Cardiac muscle cell (in vitro differentiated cells and primary cell): ENCODE measurements at regions not wholly inside any gene's neighbourhood (a gene's known extent, or its start where the extent isn't known, plus 50 kb on each side); places are given as distances from the start of the nearest gene placed in this dataset.

Experiments used
- DNase-seq, 2 donors: peaks; one replicate each; pipeline versions ENCODE4 v3.0.0 to v3.0.0-alpha.2; 2010 to 2017; ENCODE audit warnings: low read depth in 1 of 2, low spot score in 1 of 2
- H3K27ac ChIP-seq: fragments of 200-600 bp; sonication (generic); 2 replicates; pipeline ENCODE4 v1.5.1; 2016
- H3K27me3 ChIP-seq: fragments of 200-600 bp; sonication (generic); 2 replicates; pipeline ENCODE4 v1.6.0; 2016; ENCODE audit warnings: control low read depth
- H3K36me3 ChIP-seq: fragments of 200-600 bp; sonication (generic); 2 replicates; pipeline ENCODE4 v1.5.1; 2016; ENCODE audit warnings: control low read depth
- H3K4me1 ChIP-seq: fragments of 200-600 bp; sonication (generic); 2 replicates; pipeline ENCODE4 v1.8.1; 2017; ENCODE audit warnings: low read depth, mild to moderate bottlenecking, mixed run types
- H3K4me3 ChIP-seq: fragments of 200-600 bp; sonication (generic); 2 replicates; pipeline ENCODE4 v1.5.1; 2016; ENCODE audit warnings: mild to moderate bottlenecking
- H3K9me3 ChIP-seq: fragments of 200-600 bp; sonication (generic); 2 replicates; pipeline ENCODE4 v1.5.1; 2017; ENCODE audit warnings: low read depth, mild to moderate bottlenecking, control low read depth
- TF ChIP-seq, protein P1 (sequence below): IDR thresholded peaks from 2 replicates; pipeline ENCODE4 v1.5.1; 2012; ENCODE audit warnings: low read depth, mild to moderate bottlenecking, low read length

GRCh38 chr1:164921493-164921892 lies 362.5 kb downstream of the PBX1 start:
- H3K27ac ChIP-seq: no peak overlapping the region
- no peak overlapping the region for H3K4me3 ChIP-seq
- H3K4me1 ChIP-seq: peaks cover 33% of the 10 kb centered on the region
- no peak for DNase-seq
- no peaks in the 10 kb centered on the region for H3K27me3 ChIP-seq
- H3K9me3 ChIP-seq: no peaks in the 10 kb centered on the region
- TF ChIP-seq, protein P1, sequence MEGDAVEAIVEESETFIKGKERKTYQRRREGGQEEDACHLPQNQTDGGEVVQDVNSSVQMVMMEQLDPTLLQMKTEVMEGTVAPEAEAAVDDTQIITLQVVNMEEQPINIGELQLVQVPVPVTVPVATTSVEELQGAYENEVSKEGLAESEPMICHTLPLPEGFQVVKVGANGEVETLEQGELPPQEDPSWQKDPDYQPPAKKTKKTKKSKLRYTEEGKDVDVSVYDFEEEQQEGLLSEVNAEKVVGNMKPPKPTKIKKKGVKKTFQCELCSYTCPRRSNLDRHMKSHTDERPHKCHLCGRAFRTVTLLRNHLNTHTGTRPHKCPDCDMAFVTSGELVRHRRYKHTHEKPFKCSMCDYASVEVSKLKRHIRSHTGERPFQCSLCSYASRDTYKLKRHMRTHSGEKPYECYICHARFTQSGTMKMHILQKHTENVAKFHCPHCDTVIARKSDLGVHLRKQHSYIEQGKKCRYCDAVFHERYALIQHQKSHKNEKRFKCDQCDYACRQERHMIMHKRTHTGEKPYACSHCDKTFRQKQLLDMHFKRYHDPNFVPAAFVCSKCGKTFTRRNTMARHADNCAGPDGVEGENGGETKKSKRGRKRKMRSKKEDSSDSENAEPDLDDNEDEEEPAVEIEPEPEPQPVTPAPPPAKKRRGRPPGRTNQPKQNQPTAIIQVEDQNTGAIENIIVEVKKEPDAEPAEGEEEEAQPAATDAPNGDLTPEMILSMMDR: no peak
- no peaks in the 10 kb centered on the region for H3K36me3 ChIP-seq

GRCh38 chr1:164918140-164918539 lies 359.2 kb downstream of the PBX1 start:
- no peaks in the 10 kb centered on the region for H3K27me3 ChIP-seq
- TF ChIP-seq, protein P1: no peak
- H3K36me3 ChIP-seq: no peaks in the 10 kb centered on the region
- no peak for DNase-seq
- peaks cover 12% of the 10 kb centered on the region for H3K4me1 ChIP-seq
- no peaks in the 10 kb centered on the region for H3K9me3 ChIP-seq
- no peak overlapping the region for H3K4me3 ChIP-seq
- no peak overlapping the region for H3K27ac ChIP-seq

GRCh38 chr1:164914208-164914607 lies 355.2 kb downstream of the PBX1 start:
- H3K27me3 ChIP-seq: no peaks in the 10 kb centered on the region
- TF ChIP-seq, protein P1: peak; percentile 52

DNA sequence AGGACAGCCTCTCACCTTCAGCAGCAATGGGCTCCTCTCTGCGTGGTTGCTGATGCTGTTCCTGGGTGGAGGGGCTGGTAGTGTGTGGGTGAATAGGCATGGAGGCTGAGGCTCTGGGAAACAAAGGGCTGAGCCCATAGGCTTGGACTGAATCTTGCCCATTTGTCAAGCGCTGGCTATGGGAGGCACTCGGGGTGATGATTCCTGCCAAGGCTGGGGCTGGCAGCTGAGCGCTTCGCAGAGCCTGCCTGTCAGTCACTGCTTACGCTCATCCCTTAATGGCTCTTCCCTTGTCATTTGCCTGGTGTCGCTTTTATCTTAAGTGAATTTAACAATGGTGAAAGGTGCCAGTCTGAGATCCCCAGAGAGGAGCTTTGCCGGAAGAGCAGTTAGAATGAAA lies 353.3 kb downstream of the PBX1 start:
- no peak overlapping the region for H3K4me3 ChIP-seq
- DNase-seq: no peak
- TF ChIP-seq, protein P1: no peak
- H3K4me1 ChIP-seq: peaks cover 14% of the 10 kb centered on the region
- H3K27ac ChIP-seq: no peak overlapping the region
- no peaks in the 10 kb centered on the region for H3K27me3 ChIP-seq
- no peaks in the 10 kb centered on the region for H3K9me3 ChIP-seq
- H3K36me3 ChIP-seq: no peaks in the 10 kb centered on the region

More at GRCh38 chr1:164914208-164914607, 355.2 kb downstream of the PBX1 start:
- no peak overlapping the region for H3K27ac ChIP-seq
- H3K4me1 ChIP-seq: peaks cover 26% of the 10 kb centered on the region
- peak; percentile 30 to 87 for DNase-seq
- no peak overlapping the region for H3K4me3 ChIP-seq
- no peaks in the 10 kb centered on the region for H3K9me3 ChIP-seq
- no peaks in the 10 kb centered on the region for H3K36me3 ChIP-seq

GRCh38 chr1:164910671-164911070 lies 351.7 kb downstream of the PBX1 start:
- no peaks in the 10 kb centered on the region for H3K27me3 ChIP-seq
- peak overlapping the region; percentile 25 for H3K27ac ChIP-seq
- no peaks in the 10 kb centered on the region for H3K36me3 ChIP-seq
- peaks cover 14% of the 10 kb centered on the region for H3K4me1 ChIP-seq
- H3K9me3 ChIP-seq: no peaks in the 10 kb centered on the region
- TF ChIP-seq, protein P1: no peak
- no peak overlapping the region for H3K4me3 ChIP-seq
- no peak for DNase-seq

DNA sequence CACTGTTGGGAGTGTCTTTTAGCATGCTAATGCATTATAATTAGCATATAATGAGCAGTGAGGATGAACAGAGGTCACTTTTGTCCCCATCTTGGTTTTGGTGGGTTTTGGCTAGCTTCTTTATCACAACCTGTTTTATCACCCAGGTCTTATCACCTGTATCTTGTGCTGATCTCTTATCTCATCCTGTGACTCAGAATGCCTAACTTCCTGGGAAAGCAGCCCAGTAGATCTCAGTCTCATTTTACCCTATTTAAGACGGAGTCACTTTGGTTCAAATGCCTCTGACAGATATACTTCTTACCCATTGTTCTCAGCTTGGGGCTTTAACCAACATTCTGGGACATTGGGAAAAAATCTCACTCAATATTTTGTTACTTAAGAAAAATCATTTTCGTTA lies 348.7 kb downstream of the PBX1 start:
- peaks cover 14% of the 10 kb centered on the region for H3K4me1 ChIP-seq
- DNase-seq: no peak

More for the DNA sequence above, 348.7 kb downstream of the PBX1 start:
- no peaks in the 10 kb centered on the region for H3K36me3 ChIP-seq
- H3K9me3 ChIP-seq: no peaks in the 10 kb centered on the region
- no peak overlapping the region for H3K27ac ChIP-seq
- H3K27me3 ChIP-seq: no peaks in the 10 kb centered on the region
- TF ChIP-seq, protein P1: no peak
- no peak overlapping the region for H3K4me3 ChIP-seq
